Left colon (tissue), 2 donors: ENCODE measurements at regions not wholly inside any gene's neighbourhood (a gene's known extent, or its start where the extent isn't known, plus 50 kb on each side); places are given as distances from the start of the nearest gene placed in this dataset.

Experiments used
- ATAC-seq: fragments of 200-7000 bp; cut with Tn5 transposase; one replicate; pipeline ENCODE4 v1.9.1; 2020; ENCODE audit warnings: mild to moderate bottlenecking, moderate library complexity
- DNase-seq, 2 donors: peaks; one replicate each; pipeline ENCODE4 v3.0.0-alpha.2; 2020
- intact Hi-C, 2 donors: fragments of 100-400 bp; cut with DNase I in 1 of 2; cut with micrococcal nuclease in 1 of 2; formaldehyde crosslinking; loops; one replicate each; pipeline versions ENCODE4 v1.11.2 to v1.14.0; 2022; cut with DNase I, micrococcal nuclease
- donor health status: DM: no; HTN: no; CAD: no.
- donor health status: DM: yes; HTN: yes; CAD: no.

DNA sequence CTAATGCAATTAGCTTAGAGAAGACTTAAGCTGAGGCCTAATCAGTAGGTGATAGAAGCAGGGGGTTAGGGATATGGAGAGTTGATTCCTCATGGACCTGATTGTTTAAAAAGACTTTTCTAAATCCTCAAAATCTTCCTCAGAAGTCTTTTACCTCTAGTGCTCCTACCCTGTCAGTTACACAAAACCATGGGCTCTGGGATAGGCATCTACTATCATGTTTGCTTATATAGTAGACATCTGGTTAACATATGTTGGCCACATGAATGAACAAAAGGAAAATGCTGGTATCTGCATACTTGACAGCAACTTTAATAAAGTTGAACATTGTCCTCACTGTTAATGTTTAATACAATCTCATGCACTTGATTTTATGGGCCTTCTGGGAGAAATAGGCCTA is 61.5 kb upstream of the FKBP1C start:
- no peak for DNase-seq
- intact Hi-C loops: no loop called here
- no peak for ATAC-seq

DNA sequence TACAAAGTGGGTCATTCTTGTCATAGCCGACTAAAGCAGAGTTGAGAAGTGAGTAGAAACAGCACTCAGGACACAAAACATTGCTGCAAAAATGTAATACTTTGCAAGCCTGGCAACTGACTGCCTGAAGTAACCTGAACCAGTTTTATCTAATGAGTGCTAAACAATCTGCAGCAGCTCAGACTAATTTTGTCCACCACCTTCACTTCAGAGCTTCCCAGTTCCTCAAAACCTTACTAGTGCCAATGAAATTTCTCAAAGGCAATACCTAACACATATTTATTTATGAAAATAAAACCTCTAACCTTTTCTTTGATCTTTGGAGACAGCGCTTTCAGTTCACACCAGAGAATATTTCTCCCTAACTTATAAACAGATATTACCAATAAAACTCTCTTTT is 56.7 kb upstream of the FKBP1C start:
- DNase-seq: no peak
- intact Hi-C loops: no loop called here
- no peak for ATAC-seq
